ENCODE measurements at regions not wholly inside any gene's neighbourhood (a gene's known extent, or its start where the extent isn't known, plus 50 kb on each side); places are given as distances from the start of the nearest gene placed in this dataset.

DNA sequence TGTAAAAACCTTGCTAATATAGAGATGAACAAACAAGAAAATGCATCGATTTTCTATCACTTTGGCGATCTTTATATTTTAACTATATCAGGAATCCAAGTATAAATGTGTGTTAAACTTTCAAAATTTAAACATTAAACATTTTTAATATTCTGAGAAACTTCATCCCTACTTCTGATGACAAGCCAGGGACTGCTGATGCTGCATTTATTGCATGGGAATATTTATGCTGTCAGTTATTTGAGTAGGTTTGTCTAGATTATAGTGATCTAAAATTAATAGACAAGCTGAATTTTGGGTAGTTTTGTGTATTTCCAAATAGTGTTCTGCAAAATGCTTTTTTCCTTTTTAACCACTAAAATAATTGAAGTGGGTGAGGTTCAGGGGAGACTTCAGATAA lies 175.3 kb downstream of the LEPR start:
- TF ChIP-seq CTCF (IDR thresholded peaks at IDR 0.05) (no peak), POLR2A (IDR thresholded peaks at IDR 0.05) (no peak)

Measured in adrenal gland (tissue), 5 donors.